Thoracic aorta (tissue), 2 donors: ENCODE measurements at regions not wholly inside any gene's neighbourhood (a gene's known extent, or its start where the extent isn't known, plus 50 kb on each side); places are given as distances from the start of the nearest gene placed in this dataset.

Experiments
- ATAC-seq: fragments of 150-250 bp; one replicate; pipeline ENCODE4 v1.8.0; 2017; ENCODE audit warnings: low read depth; ENCODE audit not compliant: insufficient number of reproducible peaks, low FRiP score
- DNase-seq: peaks from one replicate; pipeline ENCODE4 v3.0.0-alpha.2; 2020; ENCODE audit warnings: low spot score
- H3K27ac ChIP-seq, 2 donors: fragments of 200-600 bp; sonication (generic); 1 replicate in 1 of 2; 2 replicates in 1 of 2; pipeline ENCODE4 v1.5.1; 2016; ENCODE audit warnings: mild to moderate bottlenecking in 2 of 2, moderate library complexity in 2 of 2
- H3K27me3 ChIP-seq: fragments of 200-600 bp; sonication (generic); replicated peaks from 2 replicates; pipeline ENCODE4 v1.6.0; 2016; ENCODE audit warnings: mild to moderate bottlenecking; ENCODE audit not compliant: insufficient read depth
- H3K36me3 ChIP-seq: fragments of 200-600 bp; sonication (generic); one replicate; pipeline ENCODE4 v1.5.1; 2016
- H3K4me1 ChIP-seq, 2 donors: fragments of 200-600 bp; sonication (generic); 1 replicate in 1 of 2; 2 replicates in 1 of 2; pipeline versions ENCODE4 v1.5.1 to v1.6.0; 2016; ENCODE audit warnings: low read depth in 2 of 2, mild to moderate bottlenecking in 1 of 2; ENCODE audit not compliant: control insufficient read depth in 1 of 2
- H3K4me3 ChIP-seq: fragments of 200-600 bp; sonication (generic); 2 replicates; pipeline ENCODE4 v1.5.1; 2016; ENCODE audit warnings: mild to moderate bottlenecking
- H3K9me3 ChIP-seq: fragments of 200-600 bp; sonication (generic); 2 replicates; pipeline ENCODE4 v1.5.1; 2016
- TF ChIP-seq, protein P1 (sequence below): fragments of 200-600 bp; sonication (generic); IDR thresholded peaks from one replicate; pipeline ENCODE4 v1.5.1; 2019; ENCODE audit warnings: antibody characterized with exemption

- TF ChIP-seq, protein P1, sequence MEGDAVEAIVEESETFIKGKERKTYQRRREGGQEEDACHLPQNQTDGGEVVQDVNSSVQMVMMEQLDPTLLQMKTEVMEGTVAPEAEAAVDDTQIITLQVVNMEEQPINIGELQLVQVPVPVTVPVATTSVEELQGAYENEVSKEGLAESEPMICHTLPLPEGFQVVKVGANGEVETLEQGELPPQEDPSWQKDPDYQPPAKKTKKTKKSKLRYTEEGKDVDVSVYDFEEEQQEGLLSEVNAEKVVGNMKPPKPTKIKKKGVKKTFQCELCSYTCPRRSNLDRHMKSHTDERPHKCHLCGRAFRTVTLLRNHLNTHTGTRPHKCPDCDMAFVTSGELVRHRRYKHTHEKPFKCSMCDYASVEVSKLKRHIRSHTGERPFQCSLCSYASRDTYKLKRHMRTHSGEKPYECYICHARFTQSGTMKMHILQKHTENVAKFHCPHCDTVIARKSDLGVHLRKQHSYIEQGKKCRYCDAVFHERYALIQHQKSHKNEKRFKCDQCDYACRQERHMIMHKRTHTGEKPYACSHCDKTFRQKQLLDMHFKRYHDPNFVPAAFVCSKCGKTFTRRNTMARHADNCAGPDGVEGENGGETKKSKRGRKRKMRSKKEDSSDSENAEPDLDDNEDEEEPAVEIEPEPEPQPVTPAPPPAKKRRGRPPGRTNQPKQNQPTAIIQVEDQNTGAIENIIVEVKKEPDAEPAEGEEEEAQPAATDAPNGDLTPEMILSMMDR, result no peak
- Histone ChIP-seq H3K9me3 (peaks cover 8% of the 10 kb centered on the region), H3K4me3 (no peak overlapping the region), H3K4me1 (no peaks in the 10 kb centered on the region), H3K27me3 (no peaks in the 10 kb centered on the region), H3K27ac (no peak overlapping the region), H3K36me3 (no peaks in the 10 kb centered on the region)
- DNase-seq, result no peak
- no peak for ATAC-seq
Observed at GRCh38 chr2:156221703-156222102, 110.8 kb downstream of the NR4A2 start.

GRCh38 chr2:156219491-156220100 is 112.9 kb downstream of the NR4A2 start:
- TF ChIP-seq, protein P1, result no peak
- Histone ChIP-seq H3K36me3 (no peaks in the 10 kb centered on the region), H3K4me1 (no peaks in the 10 kb centered on the region), H3K4me3 (no peak overlapping the region), H3K9me3 (peaks cover 8% of the 10 kb centered on the region), H3K27me3 (no peaks in the 10 kb centered on the region), H3K27ac (no peak overlapping the region)
- no peak for ATAC-seq
- no peak for DNase-seq

DNA sequence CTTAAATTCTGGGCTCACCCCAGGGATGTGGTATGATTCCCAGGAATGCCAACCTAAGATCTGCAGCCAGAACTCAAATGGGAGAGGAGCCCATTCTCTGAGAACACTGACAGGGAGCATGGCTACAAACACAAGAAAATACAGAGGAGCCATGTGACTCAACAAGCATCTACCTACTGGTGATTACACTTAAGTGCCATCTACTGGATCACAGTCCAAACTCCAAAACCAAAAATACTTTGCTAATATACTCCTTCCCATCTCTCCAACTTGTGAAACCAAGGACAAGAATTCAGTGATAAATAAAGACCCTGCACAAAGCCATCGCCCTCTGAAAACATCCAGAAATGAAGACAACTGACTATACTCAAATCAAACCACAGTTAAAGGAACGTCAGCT is 116.9 kb downstream of the NR4A2 start:
- H3K36me3 ChIP-seq, result no peaks in the 10 kb centered on the region
- TF ChIP-seq, protein P1, result no peak
- no peak overlapping the region for H3K4me3 ChIP-seq
- ATAC-seq, result no peak
- no peaks in the 10 kb centered on the region for H3K4me1 ChIP-seq
- no peak overlapping the region for H3K27ac ChIP-seq
- no peaks in the 10 kb centered on the region for H3K27me3 ChIP-seq
- DNase-seq, result no peak
- H3K9me3 ChIP-seq, result no peaks in the 10 kb centered on the region

GRCh38 chr2:156211318-156211717 is 121.2 kb downstream of the NR4A2 start:
- H3K9me3 ChIP-seq, result no peaks in the 10 kb centered on the region
- H3K27ac ChIP-seq, result no peak overlapping the region
- TF ChIP-seq, protein P1, result no peak
- H3K27me3 ChIP-seq, result no peaks in the 10 kb centered on the region
- no peak for DNase-seq
- no peaks in the 10 kb centered on the region for H3K4me1 ChIP-seq
- no peaks in the 10 kb centered on the region for H3K36me3 ChIP-seq
- ATAC-seq, result no peak
- no peak overlapping the region for H3K4me3 ChIP-seq

DNA sequence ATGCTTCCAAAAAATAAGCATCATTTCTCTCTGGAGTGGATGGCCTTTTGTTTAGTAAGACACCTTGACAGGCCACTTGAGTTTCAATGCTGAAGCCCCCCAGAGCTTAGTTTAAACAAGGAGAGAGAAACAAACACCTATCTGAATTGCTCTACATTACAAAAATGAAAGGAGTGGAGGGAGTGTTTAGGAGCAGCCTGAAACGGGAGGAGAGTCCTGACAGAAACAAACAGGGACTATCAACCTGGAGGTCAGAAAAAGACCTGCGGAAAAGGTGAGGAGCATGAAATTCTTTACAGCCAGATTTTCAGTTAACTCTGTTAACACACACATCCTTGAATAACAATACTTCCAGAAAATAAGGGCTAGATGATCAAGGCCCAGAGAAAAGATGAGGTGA is 126.2 kb downstream of the NR4A2 start:
- Histone ChIP-seq H3K9me3 (no peaks in the 10 kb centered on the region), H3K4me1 (no peaks in the 10 kb centered on the region), H3K27ac (no peak overlapping the region), H3K4me3 (no peak overlapping the region), H3K36me3 (no peaks in the 10 kb centered on the region), H3K27me3 (no peaks in the 10 kb centered on the region)
- ATAC-seq (no peak), DNase-seq (no peak)
- TF ChIP-seq, protein P1, result no peak
